C1 segment of cervical spinal cord (tissue), 14 donors: ENCODE measurements at regions not wholly inside any gene's neighbourhood (a gene's known extent, or its start where the extent isn't known, plus 50 kb on each side); places are given as distances from the start of the nearest gene placed in this dataset.

Experiments
- DNase-seq, 14 donors: peaks; one replicate each; lab custom pipeline; 2025; lab: John Stamatoyannopoulos, UW

DNA sequence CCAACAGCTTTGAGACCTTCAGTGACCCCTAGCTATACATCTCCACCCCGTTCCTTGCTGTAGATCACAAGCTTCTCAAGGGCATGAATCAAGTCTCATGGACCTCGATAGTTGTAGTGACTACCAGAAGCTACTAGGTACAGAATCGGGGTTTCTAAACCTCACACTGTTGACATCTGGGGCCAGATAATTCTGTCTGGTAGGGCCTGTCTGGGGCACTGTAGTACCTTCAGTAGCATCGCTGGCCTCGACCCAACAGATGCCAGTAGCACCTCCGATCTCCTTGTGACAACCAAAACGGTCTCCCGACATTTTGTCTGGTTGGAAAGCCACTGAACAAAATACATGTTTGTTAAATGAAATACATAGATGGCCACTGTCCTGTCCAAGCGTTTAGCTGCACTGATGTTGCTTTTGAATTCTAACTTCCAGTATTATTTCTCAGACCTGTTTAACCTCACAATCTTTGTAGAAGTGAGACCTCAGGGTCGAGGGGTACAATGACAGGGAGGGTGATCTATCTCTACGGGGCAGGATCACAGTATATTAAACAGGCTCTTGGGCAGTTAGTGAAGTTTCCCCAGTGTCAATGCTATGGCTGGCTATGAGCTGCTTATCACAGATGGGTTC is 262.5 kb upstream of the IGF1R start:
- DNase-seq = no peak

DNA sequence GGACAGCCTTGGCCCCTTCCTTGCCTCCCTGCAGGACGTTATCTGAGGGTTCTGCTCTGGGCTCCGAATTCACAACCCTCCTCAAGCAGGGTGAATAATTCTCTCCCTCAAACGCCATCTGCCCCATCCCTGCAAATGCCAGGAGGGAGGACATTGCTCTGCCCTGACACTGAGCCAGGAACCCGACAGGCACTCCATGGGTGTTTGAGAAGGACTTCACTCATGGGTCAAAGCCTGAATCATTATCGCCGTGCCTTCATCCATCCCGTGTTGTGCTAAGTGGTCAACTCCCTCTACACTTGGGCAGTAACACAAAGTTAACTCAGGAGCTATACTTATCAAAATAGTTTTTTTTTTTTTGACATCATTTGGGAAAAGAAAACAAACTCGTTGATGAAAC is 261.8 kb upstream of the IGF1R start:
- DNase-seq = no peak

DNA sequence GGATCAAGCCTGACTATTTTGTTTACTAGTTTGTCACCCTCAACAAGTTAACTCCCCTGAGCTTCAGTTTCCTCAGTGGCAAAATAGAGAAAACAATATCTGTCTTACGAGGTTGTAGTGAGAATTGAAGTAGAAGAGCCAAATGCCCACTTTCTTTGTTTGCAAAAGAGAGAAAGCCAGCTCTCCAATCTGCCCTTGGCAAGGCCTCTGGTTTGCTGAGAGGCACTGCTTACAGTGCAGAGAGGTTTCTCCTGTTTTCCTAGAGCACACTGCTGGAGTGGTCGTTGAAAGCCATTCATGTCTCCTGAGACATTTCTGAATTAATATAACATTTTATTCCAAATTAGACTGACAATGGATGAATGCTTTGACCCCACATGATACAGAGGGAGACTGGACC is 260.5 kb upstream of the IGF1R start:
- no peak for DNase-seq

DNA sequence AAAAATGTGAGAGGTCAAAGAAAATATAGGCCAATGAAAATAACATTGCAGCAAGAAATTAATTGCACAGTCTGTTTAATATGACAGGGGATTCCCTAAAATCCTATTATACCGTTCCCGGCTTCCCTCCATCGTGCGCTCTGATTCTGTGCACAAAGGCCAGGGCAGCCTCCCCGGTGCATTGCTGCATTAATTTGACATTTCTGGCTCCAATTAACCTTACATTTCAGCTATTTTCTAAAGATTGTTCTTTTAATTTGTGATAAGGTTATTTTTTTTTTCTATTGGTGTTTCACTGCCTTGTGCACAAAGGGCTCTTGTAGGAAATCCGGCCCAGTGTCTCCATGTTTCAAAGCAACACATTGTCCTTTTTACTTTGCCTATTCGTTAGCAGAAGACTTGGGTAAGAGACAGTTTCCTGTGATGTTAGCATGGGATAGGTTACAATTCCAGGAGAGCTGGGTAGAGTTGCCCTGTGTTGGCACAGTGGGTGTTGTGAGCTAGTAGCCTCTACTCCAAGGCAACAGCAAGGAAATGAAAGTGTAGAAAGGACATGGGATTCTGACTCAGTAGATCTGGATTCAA is 257.3 kb upstream of the IGF1R start:
- no peak for DNase-seq

DNA sequence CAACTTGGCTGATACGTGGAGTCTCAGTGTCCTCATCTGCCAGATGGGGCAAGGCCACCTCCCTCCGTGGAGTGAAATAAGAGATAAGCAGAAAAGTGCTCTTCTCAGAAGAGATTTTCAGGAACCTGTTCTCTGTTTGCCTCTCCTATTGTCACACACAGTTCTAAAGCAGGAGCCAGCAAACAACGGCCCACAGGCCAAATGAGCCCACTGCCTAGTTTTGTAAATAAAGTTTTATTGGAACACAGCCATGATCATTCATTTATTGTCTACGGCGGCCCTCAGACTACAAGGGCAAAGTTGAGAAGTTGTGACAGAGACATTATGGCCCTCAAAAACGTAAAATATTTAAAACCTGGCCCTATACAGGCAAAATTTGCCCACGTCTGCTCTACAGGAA is 256.8 kb upstream of the IGF1R start:
- no peak for DNase-seq

DNA sequence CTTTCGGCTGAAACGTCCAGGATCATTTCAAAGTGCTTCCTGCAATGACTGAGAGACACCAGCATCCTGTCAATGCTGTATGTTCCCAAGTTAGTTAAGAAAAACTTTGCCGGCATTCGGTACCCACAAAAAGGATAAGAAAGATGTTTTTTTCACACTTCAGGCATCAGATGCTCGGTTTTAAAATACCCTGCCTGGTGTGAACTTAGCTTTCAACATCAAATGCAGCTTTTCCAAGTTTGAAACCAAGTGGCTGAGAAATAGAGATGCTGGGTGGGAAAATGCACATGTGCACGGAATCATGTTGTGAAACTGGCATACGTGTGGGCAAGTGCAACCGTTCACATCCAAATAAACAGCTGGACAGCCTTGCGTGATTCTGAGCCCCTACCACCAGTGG is 254.9 kb upstream of the IGF1R start:
- no peak for DNase-seq

DNA sequence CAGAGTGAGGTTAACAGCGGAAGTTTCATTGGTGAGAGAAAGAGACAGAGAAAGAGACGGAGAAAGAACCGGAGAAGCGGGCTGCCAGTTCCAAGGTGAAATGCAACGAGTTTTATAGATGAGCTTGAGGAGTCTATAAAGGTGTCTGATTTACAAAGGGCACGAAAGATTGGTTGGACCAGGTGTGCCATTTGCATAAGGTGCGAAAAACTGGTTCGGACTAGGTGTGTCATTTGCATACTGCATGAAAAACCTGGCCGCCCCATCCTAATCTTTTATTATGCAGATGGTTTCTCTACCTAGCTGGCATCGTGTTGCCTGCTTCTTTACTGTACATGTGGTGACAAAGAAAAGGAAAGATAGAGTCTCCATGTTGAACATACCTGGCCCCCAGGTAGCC is 253.8 kb upstream of the IGF1R start:
- no peak for DNase-seq

GRCh38 chr15:98395974-98396610 is 252.2 kb upstream of the IGF1R start:
- DNase-seq = no peak

DNA sequence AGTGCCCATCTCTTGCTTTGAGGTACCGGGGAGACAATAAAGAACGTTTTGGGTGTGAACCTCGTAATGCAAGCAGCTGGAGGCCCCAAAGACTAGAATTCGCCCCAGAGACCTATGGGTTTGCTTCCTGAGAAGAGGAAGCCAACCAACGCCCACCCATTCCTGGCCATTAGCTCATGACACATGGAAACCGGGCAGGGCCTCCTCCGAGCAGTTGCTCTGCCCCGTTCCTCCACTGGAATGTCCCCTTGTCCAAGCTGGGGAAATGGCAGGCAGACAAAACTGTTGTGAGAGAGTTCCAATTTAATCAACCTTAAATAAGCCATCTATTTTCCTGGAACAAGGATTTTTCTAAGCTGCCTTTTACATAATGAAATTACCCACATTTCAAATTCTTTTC is 250.9 kb upstream of the IGF1R start:
- DNase-seq = peak in 1 of 14 donors; percentile 43

GRCh38 chr15:98398056-98398455 is 250.3 kb upstream of the IGF1R start:
- DNase-seq = no peak

GRCh38 chr15:98398886-98399285 is 249.5 kb upstream of the IGF1R start:
- no peak for DNase-seq

GRCh38 chr15:98400120-98400519 is 248.2 kb upstream of the IGF1R start:
- no peak for DNase-seq

- DNase-seq = no peak
Observed at GRCh38 chr15:98401029-98401428, 247.3 kb upstream of the IGF1R start.

- DNase-seq = no peak
Observed at GRCh38 chr15:98402486-98402885, 245.9 kb upstream of the IGF1R start.

DNA sequence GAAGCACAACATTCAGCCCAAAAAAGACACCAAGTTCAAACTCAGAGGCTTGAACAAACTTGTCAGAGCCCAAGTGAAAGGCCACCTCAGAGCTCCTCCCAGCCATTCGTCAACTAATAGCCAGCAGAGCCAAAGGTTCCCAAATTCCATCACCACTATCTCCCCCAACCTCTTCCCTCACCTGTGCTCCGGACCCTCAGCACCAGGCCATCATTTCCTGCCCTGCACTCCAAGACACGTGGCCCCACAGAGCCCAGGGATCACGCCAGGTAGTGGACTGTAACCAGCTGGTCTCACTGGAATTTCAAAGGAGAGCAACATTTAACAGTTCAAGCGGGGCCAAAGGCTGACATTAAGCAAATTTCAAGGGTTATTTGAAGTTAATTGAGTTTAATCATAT is 245.2 kb upstream of the IGF1R start:
- DNase-seq = no peak

DNA sequence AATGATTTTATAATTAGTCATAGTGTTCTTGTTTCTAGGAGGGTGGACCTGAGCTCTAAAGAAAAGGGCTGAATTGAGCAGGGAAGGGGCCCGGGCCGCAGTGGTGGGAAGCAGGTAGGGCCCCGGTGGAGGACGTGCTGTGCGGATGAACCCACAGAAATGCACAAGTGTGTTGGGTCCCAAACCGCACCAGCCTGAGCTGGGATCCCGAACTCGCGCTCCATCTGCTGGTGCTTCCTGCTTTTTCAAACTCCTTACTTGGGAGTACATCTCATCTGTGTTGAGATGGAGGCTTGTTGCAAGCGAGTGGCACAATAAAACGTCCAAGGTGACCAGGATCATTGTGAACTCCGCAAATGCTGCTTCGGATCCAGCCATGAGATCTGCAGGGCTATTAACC is 244.8 kb upstream of the IGF1R start:
- no peak for DNase-seq

GRCh38 chr15:98405013-98405412 is 243.3 kb upstream of the IGF1R start:
- no peak for DNase-seq

GRCh38 chr15:98408231-98408630 is 240.1 kb upstream of the IGF1R start:
- no peak for DNase-seq

- no peak for DNase-seq
Observed at GRCh38 chr15:98410328-98410727, 238.0 kb upstream of the IGF1R start.

DNA sequence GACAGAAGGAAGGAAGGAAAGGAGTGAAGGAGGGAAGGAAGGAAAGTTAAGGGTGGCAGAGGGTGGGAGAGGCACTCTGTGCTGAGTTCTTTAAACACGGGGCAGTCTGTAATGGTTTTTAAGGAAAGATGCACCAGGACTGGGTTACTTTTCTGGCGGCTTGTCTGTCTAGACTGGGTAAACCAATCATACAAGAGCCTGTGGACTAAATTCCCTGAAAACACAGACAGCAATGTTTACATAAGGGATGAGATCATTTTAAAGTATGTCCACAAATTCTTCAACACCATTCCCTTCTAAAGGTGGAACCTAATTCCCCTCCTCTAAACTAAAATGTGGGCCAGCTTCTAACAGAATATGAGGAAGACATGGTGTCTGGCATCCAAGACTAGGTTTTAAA is 235.5 kb upstream of the IGF1R start:
- no peak for DNase-seq

GRCh38 chr15:98413933-98414546 is 234.3 kb upstream of the IGF1R start:
- DNase-seq = no peak

GRCh38 chr15:98416222-98416855 is 232.0 kb upstream of the IGF1R start:
- DNase-seq = peak in 2 of 14 donors; percentile 3 to 17

DNA sequence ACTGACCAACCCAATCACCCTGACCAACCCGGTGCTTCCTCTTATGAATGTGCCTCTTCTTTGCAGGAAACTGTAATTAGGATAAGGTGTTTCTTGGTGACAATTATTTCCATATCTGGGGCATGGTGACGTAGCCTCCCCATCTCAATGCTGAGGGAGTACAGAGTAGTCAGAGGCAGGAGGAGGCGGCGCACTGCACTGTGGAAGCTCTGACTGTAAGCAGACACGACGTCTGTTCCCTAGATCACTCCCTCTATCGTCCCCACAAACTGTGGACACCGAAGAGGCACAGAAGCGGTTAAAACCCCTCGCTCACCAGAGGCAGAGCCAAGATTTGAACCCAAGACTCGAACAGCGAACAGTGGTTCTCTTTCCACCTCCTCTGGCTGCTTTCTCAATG is 231.0 kb upstream of the IGF1R start:
- no peak for DNase-seq
